ENCODE measurements at regions not wholly inside any gene's neighbourhood (a gene's known extent, or its start where the extent isn't known, plus 50 kb on each side); places are given as distances from the start of the nearest gene placed in this dataset.

GRCh38 chr6:40923880-40924279 lies 115.1 kb downstream of the UNC5CL start:
- TF ChIP-seq CTCF (conservative IDR thresholded peaks at IDR 0.05) (no peak), EZH2 (IDR thresholded peaks at IDR 0.05; ENCODE audit: low read depth) (no peak)

GRCh38 chr6:40923326-40923725 lies 115.7 kb downstream of the UNC5CL start:
- peaks cover 16% of the 10 kb centered on the region for H3K27me3 ChIP-seq (ENCODE audit: insufficient read depth, low read depth)

More at GRCh38 chr6:40923880-40924279, 115.1 kb downstream of the UNC5CL start:
- no peaks in the 10 kb centered on the region for H3K4me1 ChIP-seq (replicated peaks; ENCODE audit: insufficient read depth)
- H3K27me3 ChIP-seq (ENCODE audit: insufficient read depth, low read depth) = peaks cover 16% of the 10 kb centered on the region
- no peaks in the 10 kb centered on the region for H3K79me2 ChIP-seq (ENCODE audit: low read depth)
- intact Hi-C loops (cut with micrococcal nuclease; ENCODE audit: unreplicated experiment) = no loop called here
- ChIA-PET CTCF (no interaction called here), POLR2A (ENCODE audit: unreplicated experiment) (no interaction called here)
- no peak overlapping the region for H3K4me2 ChIP-seq
- H3K9me2 ChIP-seq (ENCODE audit: insufficient read depth) = no peaks in the 10 kb centered on the region
- no peak overlapping the region for H2AFZ ChIP-seq
- H3F3A ChIP-seq (ENCODE audit: insufficient read depth, low read depth) = no peaks in the 10 kb centered on the region
- BruUV-seq (replicated peaks) = no TSS peak
- H3K4me3 ChIP-seq = no peak overlapping the region
- no peaks in the 10 kb centered on the region for H4K20me1 ChIP-seq (ENCODE audit: insufficient read depth)
- no peaks in the 10 kb centered on the region for H3K36me3 ChIP-seq (ENCODE audit: low read depth)
- no peak for DNase-seq
- no peaks in the 10 kb centered on the region for H3K9me3 ChIP-seq (ENCODE audit: insufficient read depth, low read depth)
- no peak overlapping the region for H3K27ac ChIP-seq

DNA sequence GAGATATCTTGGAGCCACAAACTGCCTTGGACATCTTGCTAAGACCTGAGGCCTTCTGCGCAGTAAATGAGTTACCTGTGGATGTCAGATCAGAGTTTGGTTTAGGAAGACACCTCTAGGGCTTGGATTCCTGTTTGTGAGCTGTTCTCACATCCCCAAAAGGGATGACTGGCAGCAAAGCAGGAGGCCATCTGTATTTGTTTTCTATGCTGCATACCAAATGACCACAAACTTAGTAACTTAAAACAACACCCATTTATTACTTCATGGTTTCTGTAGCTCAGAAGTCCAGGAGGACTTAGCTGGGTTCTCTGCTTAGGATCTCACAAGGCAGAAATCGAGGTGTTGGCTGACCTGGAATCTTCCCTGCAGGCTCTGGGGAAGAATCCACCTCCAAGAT lies 116.7 kb downstream of the UNC5CL start:
- no peaks in the 10 kb centered on the region for H3K9me3 ChIP-seq (ENCODE audit: insufficient read depth, low read depth)
- no peaks in the 10 kb centered on the region for H4K20me1 ChIP-seq (ENCODE audit: insufficient read depth)
- no peaks in the 10 kb centered on the region for H3F3A ChIP-seq (ENCODE audit: insufficient read depth, low read depth)
- H3K4me2 ChIP-seq = no peak overlapping the region
- intact Hi-C loops (cut with micrococcal nuclease; ENCODE audit: unreplicated experiment) = no loop called here
- TF ChIP-seq EZH2 (IDR thresholded peaks at IDR 0.05; ENCODE audit: low read depth) (no peak), CTCF (conservative IDR thresholded peaks at IDR 0.05) (no peak)
- DNase-seq = no peak
- CTCF ChIA-PET = no interaction called here
- H3K9me2 ChIP-seq (ENCODE audit: insufficient read depth) = no peaks in the 10 kb centered on the region
- no TSS peak for BruUV-seq (replicated peaks)
- no peak overlapping the region for H3K4me3 ChIP-seq
- no peaks in the 10 kb centered on the region for H3K4me1 ChIP-seq (replicated peaks; ENCODE audit: insufficient read depth)
- POLR2A ChIA-PET (ENCODE audit: unreplicated experiment) = interaction anchor here (0.6 kb wide), 1 partner anchor 100 kb away, joined by 3 read pairs; no protein-coding TSS in a partner anchor
- H2AFZ ChIP-seq = no peak overlapping the region
- H3K27ac ChIP-seq = no peak overlapping the region
- H3K36me3 ChIP-seq (ENCODE audit: low read depth) = no peaks in the 10 kb centered on the region
- H3K79me2 ChIP-seq (ENCODE audit: low read depth) = no peaks in the 10 kb centered on the region
- H3K27me3 ChIP-seq (ENCODE audit: insufficient read depth, low read depth) = peaks cover 11% of the 10 kb centered on the region

More at GRCh38 chr6:40923326-40923725, 115.7 kb downstream of the UNC5CL start:
- no peak overlapping the region for H2AFZ ChIP-seq
- no peaks in the 10 kb centered on the region for H4K20me1 ChIP-seq (ENCODE audit: insufficient read depth)
- no peak for DNase-seq
- H3K79me2 ChIP-seq (ENCODE audit: low read depth) = no peaks in the 10 kb centered on the region
- no peaks in the 10 kb centered on the region for H3K36me3 ChIP-seq (ENCODE audit: low read depth)
- H3K4me1 ChIP-seq (replicated peaks; ENCODE audit: insufficient read depth) = no peaks in the 10 kb centered on the region
- intact Hi-C loops (cut with micrococcal nuclease; ENCODE audit: unreplicated experiment) = no loop called here
- no peaks in the 10 kb centered on the region for H3K9me3 ChIP-seq (ENCODE audit: insufficient read depth, low read depth)
- no peak overlapping the region for H3K4me2 ChIP-seq
- no peak overlapping the region for H3K27ac ChIP-seq
- POLR2A ChIA-PET (ENCODE audit: unreplicated experiment) = interaction anchor here (0.7 kb wide), 1 partner anchor 163 kb away, joined by 3 read pairs; no protein-coding TSS in a partner anchor
- TF ChIP-seq CTCF (conservative IDR thresholded peaks at IDR 0.05) (no peak), EZH2 (IDR thresholded peaks at IDR 0.05; ENCODE audit: low read depth) (no peak)
- no peaks in the 10 kb centered on the region for H3K9me2 ChIP-seq (ENCODE audit: insufficient read depth)
- H3K4me3 ChIP-seq = no peak overlapping the region
- H3F3A ChIP-seq (ENCODE audit: insufficient read depth, low read depth) = no peaks in the 10 kb centered on the region
- BruUV-seq (replicated peaks) = no TSS peak
- CTCF ChIA-PET = no interaction called here

Data from PC-9 (cell line).